ENCODE measurements at regions not wholly inside any gene's neighbourhood (a gene's known extent, or its start where the extent isn't known, plus 50 kb on each side); places are given as distances from the start of the nearest gene placed in this dataset.

- Mint-ChIP-seq H3K9me3 (peaks cover 0 to 14% (median 5%) of the 10 kb centered on the region in 11 donors), H3K4me1 (no peaks in the 10 kb centered on the region), H3K27ac (no peak overlapping the region), H3K27me3 (peaks cover 0 to 3% (median 0%) of the 10 kb centered on the region in 5 donors), H3K36me3 (no peaks in the 10 kb centered on the region), H3K4me3 (no peak overlapping the region)
- H3K4me1 ChIP-seq (ENCODE audit: control insufficient read depth in 2 of 2, insufficient read depth in 2 of 2, low read length in 2 of 2), result no peaks in the 10 kb centered on the region
- POLR2A ChIA-PET, result no interaction called here
- H3K9me3 ChIP-seq (ENCODE audit: control insufficient read depth in 2 of 3, low read length in 3 of 3), result no peaks in the 10 kb centered on the region
- no peak overlapping the region for H3K27ac ChIP-seq (ENCODE audit: low read depth, low read length)
- ATAC-seq (no peak), DNase-seq (no peak)
- H3K27me3 ChIP-seq (ENCODE audit: control insufficient read depth in 2 of 2, insufficient read depth in 2 of 2, low read length in 2 of 2), result no peaks in the 10 kb centered on the region
- H3K36me3 ChIP-seq (ENCODE audit: control insufficient read depth in 2 of 3, insufficient read depth in 3 of 3, low read length in 3 of 3), result no peaks in the 10 kb centered on the region
- intact Hi-C loops (cut with micrococcal nuclease), result no loop called here
- CTCF ChIA-PET, result no interaction called here
- H3K4me3 ChIP-seq (ENCODE audit: low read length), result no peak overlapping the region
These were observed 135.5 kb upstream of the ZSWIM2 start for GRCh38 chr2:186984481-186984880.

GRCh38 chr2:186980787-186981550, 132.0 kb upstream of the ZSWIM2 start:
- H3K36me3 Mint-ChIP-seq, result no peaks in the 10 kb centered on the region
- ATAC-seq, result no peak

GRCh38 chr2:186980117-186980442, 131.1 kb upstream of the ZSWIM2 start:
- Histone ChIP-seq H3K27me3 (ENCODE audit: control insufficient read depth in 2 of 2, insufficient read depth in 2 of 2, low read length in 2 of 2) (no peaks in the 10 kb centered on the region), H3K9me3 (ENCODE audit: control insufficient read depth in 2 of 3, low read length in 3 of 3) (no peaks in the 10 kb centered on the region), H3K36me3 (ENCODE audit: control insufficient read depth in 2 of 3, insufficient read depth in 3 of 3, low read length in 3 of 3) (no peaks in the 10 kb centered on the region), H3K4me3 (ENCODE audit: low read length) (no peak overlapping the region), H3K27ac (ENCODE audit: low read depth, low read length) (no peak overlapping the region), H3K4me1 (ENCODE audit: control insufficient read depth in 2 of 2, insufficient read depth in 2 of 2, low read length in 2 of 2) (no peaks in the 10 kb centered on the region)
- Mint-ChIP-seq H3K4me1 (no peaks in the 10 kb centered on the region), H3K9me3 (peaks cover 0 to 3% (median 0%) of the 10 kb centered on the region in 11 donors), H3K36me3 (no peaks in the 10 kb centered on the region), H3K4me3 (no peak overlapping the region), H3K27me3 (no peaks in the 10 kb centered on the region), H3K27ac (no peak overlapping the region)
- DNase-seq, result no peak
- ChIA-PET CTCF (no interaction called here), POLR2A (no interaction called here)
- intact Hi-C loops (cut with micrococcal nuclease), result no loop called here
- ATAC-seq, result no peak

More at GRCh38 chr2:186980787-186981550, 132.0 kb upstream of the ZSWIM2 start:
- ChIA-PET CTCF (no interaction called here), POLR2A (no interaction called here)
- no peak for DNase-seq
- intact Hi-C loops (cut with micrococcal nuclease), result no loop called here
- no peak overlapping the region for H3K4me3 ChIP-seq (ENCODE audit: low read length)
- no peaks in the 10 kb centered on the region for H3K27me3 ChIP-seq (ENCODE audit: control insufficient read depth in 2 of 2, insufficient read depth in 2 of 2, low read length in 2 of 2)
- no peaks in the 10 kb centered on the region for H3K9me3 ChIP-seq (ENCODE audit: control insufficient read depth in 2 of 3, low read length in 3 of 3)
- H3K4me3 Mint-ChIP-seq, result no peak overlapping the region
- H3K4me1 Mint-ChIP-seq, result no peaks in the 10 kb centered on the region
- no peak overlapping the region for H3K27ac ChIP-seq (ENCODE audit: low read depth, low read length)
- H3K27me3 Mint-ChIP-seq, result no peaks in the 10 kb centered on the region
- H3K36me3 ChIP-seq (ENCODE audit: control insufficient read depth in 2 of 3, insufficient read depth in 3 of 3, low read length in 3 of 3), result no peaks in the 10 kb centered on the region
- H3K9me3 Mint-ChIP-seq, result peaks cover 0 to 7% (median 0%) of the 10 kb centered on the region in 11 donors
- no peak overlapping the region for H3K27ac Mint-ChIP-seq
- H3K4me1 ChIP-seq (ENCODE audit: control insufficient read depth in 2 of 2, insufficient read depth in 2 of 2, low read length in 2 of 2), result no peaks in the 10 kb centered on the region

- Histone ChIP-seq H3K27ac (ENCODE audit: low read depth, low read length) (no peak overlapping the region), H3K4me1 (ENCODE audit: control insufficient read depth in 2 of 2, insufficient read depth in 2 of 2, low read length in 2 of 2) (no peaks in the 10 kb centered on the region), H3K9me3 (ENCODE audit: control insufficient read depth in 2 of 3, low read length in 3 of 3) (no peaks in the 10 kb centered on the region), H3K27me3 (ENCODE audit: control insufficient read depth in 2 of 2, insufficient read depth in 2 of 2, low read length in 2 of 2) (no peaks in the 10 kb centered on the region), H3K4me3 (ENCODE audit: low read length) (no peak overlapping the region), H3K36me3 (ENCODE audit: control insufficient read depth in 2 of 3, insufficient read depth in 3 of 3, low read length in 3 of 3) (no peaks in the 10 kb centered on the region)
- intact Hi-C loops (cut with micrococcal nuclease), result no loop called here
- H3K9me3 Mint-ChIP-seq, result peaks cover 0 to 1% (median 0%) of the 10 kb centered on the region in 11 donors
- H3K4me3 Mint-ChIP-seq, result no peak overlapping the region
- DNase-seq (no peak), ATAC-seq (no peak)
- H3K27me3 Mint-ChIP-seq, result no peaks in the 10 kb centered on the region
- ChIA-PET CTCF (no interaction called here), POLR2A (no interaction called here)
- H3K27ac Mint-ChIP-seq, result no peak overlapping the region
- no peaks in the 10 kb centered on the region for H3K36me3 Mint-ChIP-seq
- H3K4me1 Mint-ChIP-seq, result no peaks in the 10 kb centered on the region
These were observed 130.6 kb upstream of the ZSWIM2 start for GRCh38 chr2:186979439-186980116.

GRCh38 chr2:186977433-186978045, 128.6 kb upstream of the ZSWIM2 start:
- H3K4me3 ChIP-seq (ENCODE audit: low read length), result no peak overlapping the region
- no peak overlapping the region for H3K27ac ChIP-seq (ENCODE audit: low read depth, low read length)
- Mint-ChIP-seq H3K36me3 (no peaks in the 10 kb centered on the region), H3K9me3 (no peaks in the 10 kb centered on the region), H3K27ac (no peak overlapping the region), H3K4me3 (no peak overlapping the region), H3K4me1 (no peaks in the 10 kb centered on the region), H3K27me3 (no peaks in the 10 kb centered on the region)
- H3K9me3 ChIP-seq (ENCODE audit: control insufficient read depth in 2 of 3, low read length in 3 of 3), result no peaks in the 10 kb centered on the region
- H3K4me1 ChIP-seq (ENCODE audit: control insufficient read depth in 2 of 2, insufficient read depth in 2 of 2, low read length in 2 of 2), result no peaks in the 10 kb centered on the region
- intact Hi-C loops (cut with micrococcal nuclease), result no loop called here
- ATAC-seq (peak; percentile 24), DNase-seq (no peak)
- H3K27me3 ChIP-seq (ENCODE audit: control insufficient read depth in 2 of 2, insufficient read depth in 2 of 2, low read length in 2 of 2), result no peaks in the 10 kb centered on the region
- ChIA-PET CTCF (no interaction called here), POLR2A (no interaction called here)
- no peaks in the 10 kb centered on the region for H3K36me3 ChIP-seq (ENCODE audit: control insufficient read depth in 2 of 3, insufficient read depth in 3 of 3, low read length in 3 of 3)

- intact Hi-C loops (cut with micrococcal nuclease), result no loop called here
- Histone ChIP-seq H3K9me3 (ENCODE audit: control insufficient read depth in 2 of 3, low read length in 3 of 3) (no peaks in the 10 kb centered on the region), H3K4me3 (ENCODE audit: low read length) (no peak overlapping the region), H3K27ac (ENCODE audit: low read depth, low read length) (no peak overlapping the region), H3K36me3 (ENCODE audit: control insufficient read depth in 2 of 3, insufficient read depth in 3 of 3, low read length in 3 of 3) (no peaks in the 10 kb centered on the region), H3K27me3 (ENCODE audit: control insufficient read depth in 2 of 2, insufficient read depth in 2 of 2, low read length in 2 of 2) (no peaks in the 10 kb centered on the region), H3K4me1 (ENCODE audit: control insufficient read depth in 2 of 2, insufficient read depth in 2 of 2, low read length in 2 of 2) (no peaks in the 10 kb centered on the region)
- POLR2A ChIA-PET, result no interaction called here
- Mint-ChIP-seq H3K4me3 (no peak overlapping the region), H3K36me3 (no peaks in the 10 kb centered on the region), H3K27me3 (no peaks in the 10 kb centered on the region), H3K4me1 (no peaks in the 10 kb centered on the region), H3K9me3 (no peaks in the 10 kb centered on the region), H3K27ac (no peak overlapping the region)
- CTCF ChIA-PET, result interaction anchor here (0.6 kb wide), 1 partner anchor 48 kb away, joined by 4 read pairs; no protein-coding TSS in a partner anchor
- ATAC-seq (no peak), DNase-seq (no peak)
These were observed 127.4 kb upstream of the ZSWIM2 start for GRCh38 chr2:186976329-186976728.
